Stimulated activated CD8-positive, alpha-beta memory T cell treated with anti-CD3 and anti-CD28 coated beads, Interleukin-2, amount 100 ng/mL, for 1 hour (primary cell): ENCODE measurements at regions not wholly inside any gene's neighbourhood (a gene's known extent, or its start where the extent isn't known, plus 50 kb on each side); places are given as distances from the start of the nearest gene placed in this dataset.

Experiments
- DNase-seq, 2 donors: peaks; one replicate each; pipeline ENCODE4 v3.0.0-alpha.2; 2020; ENCODE audit warnings: low read depth in 2 of 2

- no peak for DNase-seq
These were observed 130.3 kb upstream of the NUDT7 start for GRCh38 chr16:77592021-77592420.

- no peak for DNase-seq
These were observed 128.3 kb upstream of the NUDT7 start for GRCh38 chr16:77594057-77594456.

GRCh38 chr16:77594799-77595596 is 127.3 kb upstream of the NUDT7 start:
- no peak for DNase-seq

- DNase-seq: no peak
These were observed 126.1 kb upstream of the NUDT7 start for GRCh38 chr16:77596261-77596660.

DNA sequence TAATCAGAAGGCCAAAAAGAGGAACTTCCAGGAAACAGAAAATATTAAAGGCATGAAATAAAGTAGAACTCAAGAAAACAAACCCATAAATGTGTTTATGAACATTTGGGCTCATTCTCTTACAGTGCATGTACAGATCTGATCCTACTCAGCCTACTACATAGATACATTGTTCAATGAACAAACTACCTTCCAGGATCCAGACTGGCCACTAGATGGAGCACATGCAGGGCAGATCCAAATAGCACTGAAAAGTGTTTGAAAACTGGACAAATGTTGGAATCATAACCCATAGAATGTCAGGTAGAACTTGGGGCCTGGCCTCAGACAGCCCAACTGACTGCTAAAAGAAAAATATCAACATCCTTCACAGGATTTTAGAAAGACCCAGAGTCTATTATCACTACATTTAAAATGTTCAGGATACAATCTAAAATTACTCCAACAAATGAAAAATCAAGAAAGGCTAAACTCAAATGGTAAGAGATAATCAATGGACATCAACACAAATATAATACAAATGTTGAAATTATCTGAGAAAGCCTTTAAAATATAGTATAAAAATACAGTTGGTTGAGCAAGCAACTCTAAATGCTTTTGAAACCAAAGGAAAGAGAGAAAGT is 122.4 kb upstream of the NUDT7 start:
- DNase-seq: no peak

DNA sequence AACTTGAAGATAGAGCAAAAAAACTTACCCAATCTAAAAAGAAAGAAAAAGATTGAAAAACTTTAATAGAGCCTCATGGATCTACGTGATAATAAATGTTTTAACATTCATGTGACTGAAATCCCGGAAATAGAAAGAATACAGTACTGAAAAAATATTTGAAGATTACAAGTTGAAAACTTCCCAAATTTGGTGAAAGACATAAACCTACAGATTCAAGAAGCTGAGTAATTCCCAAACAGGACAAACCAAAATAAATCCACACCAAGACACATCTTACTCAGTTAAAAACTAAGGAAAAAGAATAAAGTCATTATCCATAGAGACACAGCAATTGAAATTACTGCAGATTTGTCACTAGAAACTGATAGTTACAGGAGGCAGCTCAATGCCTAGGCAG is 121.8 kb upstream of the NUDT7 start:
- DNase-seq: no peak

- DNase-seq: no peak
These were observed 118.7 kb upstream of the NUDT7 start for GRCh38 chr16:77603656-77604055.

DNA sequence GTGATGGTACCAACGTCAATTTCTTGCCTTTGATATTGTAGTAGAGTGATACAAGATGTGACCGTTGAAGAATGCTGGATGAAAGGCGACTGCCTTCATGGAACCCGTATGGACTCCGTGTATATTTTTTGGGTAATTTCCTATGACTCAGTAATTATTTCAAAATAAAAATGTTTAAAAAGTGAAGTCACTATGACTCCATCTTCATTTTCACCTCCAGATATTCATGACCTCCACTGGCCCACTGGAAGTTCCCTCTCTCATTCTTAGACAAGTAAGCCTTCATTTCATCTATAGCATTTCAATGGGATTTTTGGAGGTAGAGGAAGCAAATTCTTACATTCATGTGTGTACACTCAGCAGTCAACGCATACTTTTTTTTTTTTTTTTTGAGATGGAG is 111.8 kb upstream of the NUDT7 start:
- no peak for DNase-seq

DNA sequence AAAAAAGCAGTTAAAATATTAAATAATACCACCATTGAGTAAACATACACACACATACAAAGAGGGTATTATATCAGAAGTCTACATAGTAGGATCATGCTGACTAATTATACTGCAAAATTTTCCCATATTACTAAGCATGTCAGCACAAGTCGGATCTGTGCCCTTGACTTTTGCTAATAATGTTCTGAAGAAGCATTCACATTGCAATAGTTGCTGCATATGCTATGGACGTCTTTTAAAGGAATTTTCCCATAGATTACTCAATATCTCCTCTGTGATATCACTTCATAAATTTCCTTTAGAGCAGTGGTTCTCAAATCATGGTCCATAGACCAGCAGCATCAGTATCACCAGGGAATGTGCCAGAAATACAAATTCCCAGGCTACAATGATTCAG is 110.9 kb upstream of the NUDT7 start:
- no peak for DNase-seq

DNA sequence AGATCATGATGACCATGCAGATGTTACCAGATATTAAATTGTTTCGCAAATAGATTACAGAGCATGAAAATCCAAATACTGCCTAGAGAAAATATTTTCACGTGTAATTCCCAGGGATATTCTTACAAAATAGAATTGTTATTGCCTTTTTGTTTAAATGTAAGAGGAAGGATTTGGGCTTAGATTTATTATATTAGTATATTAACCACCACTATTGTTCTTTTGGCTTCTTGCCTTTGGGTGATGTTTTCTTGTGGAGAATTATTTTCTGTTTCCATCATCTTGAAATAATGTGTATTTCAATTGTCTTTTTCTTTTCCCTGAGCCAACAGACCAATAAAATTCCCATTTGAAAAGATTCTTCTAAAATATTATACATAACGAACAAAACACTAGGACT is 109.7 kb upstream of the NUDT7 start:
- no peak for DNase-seq

DNA sequence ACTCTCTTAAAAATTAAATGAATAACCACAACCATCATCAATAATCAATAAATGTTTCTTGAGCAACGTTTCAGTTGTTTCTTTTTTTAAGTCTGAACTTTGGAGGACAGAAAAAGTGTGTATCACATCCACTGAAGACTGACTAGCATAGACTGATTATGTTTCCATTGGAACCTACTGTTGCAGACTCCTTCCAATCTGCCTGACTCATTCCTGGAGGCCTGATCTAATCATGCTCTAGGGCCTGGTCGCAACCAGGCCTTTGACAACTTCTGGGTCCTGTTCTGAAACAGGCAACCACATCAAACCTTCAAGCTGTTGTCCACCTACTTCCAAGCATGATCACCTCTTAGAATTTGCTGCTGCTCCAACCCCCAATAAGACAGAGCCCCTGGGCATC is 109.2 kb upstream of the NUDT7 start:
- no peak for DNase-seq

GRCh38 chr16:77617553-77617952 is 104.8 kb upstream of the NUDT7 start:
- DNase-seq: no peak

DNA sequence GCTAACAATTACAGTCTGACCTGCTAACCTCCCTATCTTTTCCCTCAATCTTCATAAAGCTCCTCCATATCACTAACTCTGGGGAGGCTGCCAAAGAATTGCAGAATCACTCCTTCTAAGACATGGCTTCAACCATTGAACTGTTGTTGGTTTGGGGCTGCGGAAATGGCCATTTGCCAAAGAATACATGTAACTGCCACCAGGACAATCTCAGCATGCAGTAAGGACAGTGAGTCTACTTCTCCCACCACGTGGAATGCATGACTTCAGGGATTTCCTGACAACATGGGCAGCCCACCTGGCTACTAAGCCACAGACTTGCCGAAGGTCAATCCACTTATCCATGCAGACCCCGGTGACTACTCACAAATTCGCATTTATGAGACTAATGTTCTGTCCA is 104.3 kb upstream of the NUDT7 start:
- DNase-seq: no peak

GRCh38 chr16:77618951-77619350 is 103.4 kb upstream of the NUDT7 start:
- DNase-seq: no peak

GRCh38 chr16:77624085-77624484 is 98.2 kb upstream of the NUDT7 start:
- no peak for DNase-seq

DNA sequence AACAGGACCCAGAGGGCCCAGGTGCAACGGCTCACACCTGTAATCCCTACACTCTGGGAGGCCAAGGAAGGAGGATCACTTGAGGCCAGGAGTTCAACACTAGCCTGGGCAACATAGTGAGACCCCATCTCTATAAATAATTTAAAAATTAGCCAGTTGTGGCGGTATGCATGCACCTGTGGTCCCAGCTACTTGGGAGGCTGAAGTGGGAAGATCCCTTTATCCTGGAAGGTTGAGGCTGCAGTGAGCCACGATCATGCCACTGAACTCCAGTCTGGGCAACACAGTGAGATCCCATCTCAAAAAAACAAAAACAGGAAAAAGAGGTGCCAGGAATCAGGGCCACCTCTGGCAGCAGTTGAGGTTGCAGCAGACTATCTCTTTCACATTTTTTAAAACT is 85.7 kb upstream of the NUDT7 start:
- no peak for DNase-seq

GRCh38 chr16:77637940-77638339 is 84.4 kb upstream of the NUDT7 start:
- DNase-seq: no peak

- no peak for DNase-seq
These were observed 79.1 kb upstream of the NUDT7 start for GRCh38 chr16:77643176-77643575.

DNA sequence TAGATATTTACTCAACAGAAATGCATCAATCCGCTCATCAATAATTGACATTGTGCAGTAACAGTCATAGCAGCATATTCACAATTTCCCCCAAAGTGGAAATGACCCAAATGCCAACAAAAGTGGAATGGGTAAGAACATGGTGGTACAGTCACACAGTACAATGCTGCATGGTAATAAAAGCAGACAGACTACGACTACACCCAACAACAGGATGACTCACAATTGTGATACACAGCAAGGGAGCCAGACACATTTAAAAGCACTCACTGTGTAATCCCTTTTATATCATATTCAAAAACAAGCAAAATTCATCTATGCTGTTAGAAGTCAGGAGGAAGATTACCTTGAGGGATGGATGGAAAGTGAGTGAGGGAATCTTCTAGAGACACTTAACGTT is 76.5 kb upstream of the NUDT7 start:
- no peak for DNase-seq

DNA sequence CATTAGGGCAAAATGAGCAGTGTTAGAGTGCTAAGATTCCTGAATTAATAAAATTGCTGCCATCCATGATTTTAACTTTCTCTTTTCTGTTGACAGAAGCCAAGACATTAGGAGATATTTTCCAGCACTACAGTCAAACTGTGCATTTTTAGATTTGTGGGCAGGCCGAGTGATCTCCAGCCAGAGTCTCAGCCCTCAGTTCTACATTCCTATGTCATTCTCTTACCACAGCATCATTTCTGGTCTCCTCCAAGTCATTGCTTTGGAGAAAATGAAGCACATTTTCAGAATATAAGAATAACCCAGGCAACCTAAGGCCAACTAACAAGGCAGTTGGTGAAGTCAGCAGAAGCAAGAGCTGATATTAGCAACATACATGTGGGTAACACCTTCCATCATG is 74.6 kb upstream of the NUDT7 start:
- no peak for DNase-seq

- DNase-seq: no peak
These were observed 71.6 kb upstream of the NUDT7 start for GRCh38 chr16:77650761-77651160.

DNA sequence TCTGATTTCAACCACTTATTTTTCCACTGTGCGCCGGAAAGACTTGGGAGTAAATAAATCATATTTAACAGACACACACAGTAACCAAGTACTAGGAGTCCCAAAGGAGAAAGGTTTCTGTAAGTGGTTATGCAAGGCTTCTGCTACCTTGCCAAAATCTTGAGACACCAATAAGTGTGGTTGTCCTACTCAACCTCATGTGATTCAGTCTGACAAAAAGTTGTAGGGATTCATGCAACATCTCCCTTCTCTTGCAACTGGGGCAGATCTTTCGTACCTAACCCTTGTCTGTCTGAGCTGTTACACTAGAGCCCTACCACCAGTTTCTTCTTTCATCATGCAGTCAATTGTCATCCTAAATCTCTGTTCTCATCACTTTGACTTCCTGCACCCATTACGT is 69.9 kb upstream of the NUDT7 start:
- no peak for DNase-seq

GRCh38 chr16:77657016-77657415 is 65.3 kb upstream of the NUDT7 start:
- no peak for DNase-seq

DNA sequence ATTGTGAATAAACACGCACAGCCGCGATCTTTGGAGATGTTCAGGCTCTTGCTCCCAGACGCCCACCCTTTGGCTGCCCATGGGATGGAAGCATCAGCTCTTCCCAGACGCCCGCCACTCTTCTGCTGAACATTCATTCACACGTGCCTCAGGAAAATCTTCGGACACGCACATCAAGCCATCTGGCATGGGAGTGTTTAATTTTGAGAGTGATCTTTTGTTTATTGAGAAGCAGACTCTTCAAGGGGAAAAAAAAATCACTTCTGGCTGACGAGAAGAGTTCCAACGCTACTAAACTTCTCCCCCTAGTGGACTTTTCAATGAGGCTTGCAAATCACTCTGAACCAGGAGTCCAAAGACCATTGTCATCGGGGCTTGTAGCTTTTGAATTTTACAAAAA is 62.0 kb upstream of the NUDT7 start:
- DNase-seq: no peak
